Suprapubic skin (tissue), 4 donors: ENCODE measurements at regions not wholly inside any gene's neighbourhood (a gene's known extent, or its start where the extent isn't known, plus 50 kb on each side); places are given as distances from the start of the nearest gene placed in this dataset.
A peak's percentile ranks its signal among the peaks of the same experiment; 100 is the strongest.

Experiments
- DNase-seq, 2 donors: peaks; one replicate each; pipeline ENCODE4 v3.0.0-alpha.2; 2019; ENCODE audit warnings: low spot score in 2 of 2
- H3K27ac ChIP-seq: fragments of 200-600 bp; sonication (generic); one replicate; pipeline ENCODE4 v1.5.1; 2019
- H3K27me3 ChIP-seq: fragments of 200-600 bp; sonication (generic); one replicate; pipeline ENCODE4 v1.5.1; 2019
- H3K36me3 ChIP-seq: fragments of 200-600 bp; sonication (generic); one replicate; pipeline ENCODE4 v1.5.1; 2019
- H3K4me1 ChIP-seq: fragments of 200-600 bp; sonication (generic); one replicate; pipeline ENCODE4 v1.5.1; 2019
- H3K4me3 ChIP-seq: fragments of 200-600 bp; sonication (generic); one replicate; pipeline ENCODE4 v1.5.1; 2019; ENCODE audit warnings: mild to moderate bottlenecking
- H3K9me3 ChIP-seq: fragments of 200-600 bp; sonication (generic); one replicate; pipeline ENCODE4 v1.5.1; 2019
- CTCF ChIP-seq, 2 donors: fragments of 200-600 bp in 1 of 2; fragments of 450-650 bp in 1 of 2; sonication (generic) in 1 of 2; IDR thresholded peaks; one replicate each; pipeline ENCODE4 v1.5.1; 2016 to 2019; ENCODE audit warnings: antibody characterized with exemption in 2 of 2, mild to moderate bottlenecking in 1 of 2, moderate library complexity in 1 of 2
- EP300 ChIP-seq: sonication (generic); formaldehyde crosslinking; IDR thresholded peaks from one replicate; pipeline ENCODE4 v1.6.1; 2017; ENCODE audit warnings: antibody characterized with exemption
- POLR2A ChIP-seq, 2 donors: fragments of 450-650 bp; IDR thresholded peaks; one replicate each; pipeline ENCODE4 v1.6.1; 2017; ENCODE audit warnings: antibody characterized with exemption in 2 of 2, mild to moderate bottlenecking in 2 of 2, moderate library complexity in 2 of 2
- POLR2AphosphoS5 ChIP-seq, 3 donors: sonication (generic); formaldehyde crosslinking; IDR thresholded peaks; one replicate each; pipeline ENCODE4 v1.6.1; 2017; ENCODE audit warnings: antibody characterized with exemption in 3 of 3
- WGBS: methylation state at CpG from one replicate; pipeline ENCODE4 v1.1.5; 2018; 5-methylcytosine and 5-hydroxymethylcytosine counted together

GRCh38 chr3:110405830-110406585, 665.6 kb upstream of the NECTIN3 start:
- WGBS: 52% methylated on average over 1 of the region's 1 CpG
- no peaks in the 10 kb centered on the region for H3K27me3 ChIP-seq
- DNase-seq: no peak
- H3K27ac ChIP-seq: no peak overlapping the region
- TF ChIP-seq EP300: no peak
- no peak for TF ChIP-seq CTCF (IDR thresholded peaks at IDR 0.05)
- no peak for TF ChIP-seq POLR2AphosphoS5 (IDR thresholded peaks at IDR 0.05)
- TF ChIP-seq POLR2A (IDR thresholded peaks at IDR 0.05): no peak
- H3K9me3 ChIP-seq: no peaks in the 10 kb centered on the region
- H3K36me3 ChIP-seq: no peaks in the 10 kb centered on the region
- H3K4me3 ChIP-seq: no peak overlapping the region
- H3K4me1 ChIP-seq: no peaks in the 10 kb centered on the region

- TF ChIP-seq POLR2AphosphoS5 (IDR thresholded peaks at IDR 0.05) (no peak), POLR2A (IDR thresholded peaks at IDR 0.05) (no peak), CTCF (IDR thresholded peaks at IDR 0.05) (no peak), EP300 (no peak)
- no peaks in the 10 kb centered on the region for H3K4me1 ChIP-seq
- H3K36me3 ChIP-seq: no peaks in the 10 kb centered on the region
- no peak overlapping the region for H3K27ac ChIP-seq
- no peaks in the 10 kb centered on the region for H3K9me3 ChIP-seq
- no peak overlapping the region for H3K4me3 ChIP-seq
- DNase-seq: no peak
- 90% methylated on average over 3 of the region's 3 CpGs for whole genome bisulfite sequencing
- H3K27me3 ChIP-seq: no peaks in the 10 kb centered on the region
Measured at GRCh38 chr3:110413266-110413665, 658.4 kb upstream of the NECTIN3 start.

GRCh38 chr3:110413807-110414748, 657.5 kb upstream of the NECTIN3 start:
- no peaks in the 10 kb centered on the region for H3K9me3 ChIP-seq
- H3K36me3 ChIP-seq: no peaks in the 10 kb centered on the region
- peak overlapping the region; percentile 34 for H3K27ac ChIP-seq
- H3K27me3 ChIP-seq: no peaks in the 10 kb centered on the region
- no peak overlapping the region for H3K4me3 ChIP-seq
- TF ChIP-seq EP300 (no peak), POLR2A (IDR thresholded peaks at IDR 0.05) (no peak), CTCF (IDR thresholded peaks at IDR 0.05) (no peak), POLR2AphosphoS5 (IDR thresholded peaks at IDR 0.05) (no peak)
- WGBS: 54% methylated on average over 4 of the region's 4 CpGs
- DNase-seq: no peak
- no peaks in the 10 kb centered on the region for H3K4me1 ChIP-seq

- H3K27me3 ChIP-seq: no peaks in the 10 kb centered on the region
- no peak overlapping the region for H3K27ac ChIP-seq
- no peak overlapping the region for H3K4me3 ChIP-seq
- H3K9me3 ChIP-seq: no peaks in the 10 kb centered on the region
- TF ChIP-seq POLR2AphosphoS5 (IDR thresholded peaks at IDR 0.05) (no peak), POLR2A (IDR thresholded peaks at IDR 0.05) (no peak)
- no peak for DNase-seq
- 73% methylated on average over 3 of the region's 3 CpGs for WGBS
- H3K36me3 ChIP-seq: no peaks in the 10 kb centered on the region
- no peaks in the 10 kb centered on the region for H3K4me1 ChIP-seq
Measured at GRCh38 chr3:110414855-110415254, 656.8 kb upstream of the NECTIN3 start.

GRCh38 chr3:110419096-110419495, 652.5 kb upstream of the NECTIN3 start:
- Histone ChIP-seq H3K4me1 (no peaks in the 10 kb centered on the region), H3K27ac (no peak overlapping the region), H3K4me3 (no peak overlapping the region), H3K27me3 (no peaks in the 10 kb centered on the region), H3K9me3 (no peaks in the 10 kb centered on the region), H3K36me3 (no peaks in the 10 kb centered on the region)
- no peak for DNase-seq
- WGBS: 68% methylated on average over 2 of the region's 2 CpGs
- TF ChIP-seq POLR2A (IDR thresholded peaks at IDR 0.05): no peak
- TF ChIP-seq CTCF (IDR thresholded peaks at IDR 0.05): no peak
- TF ChIP-seq POLR2AphosphoS5 (IDR thresholded peaks at IDR 0.05): no peak
- no peak for TF ChIP-seq EP300
